ENCODE measurements at regions not wholly inside any gene's neighbourhood (a gene's known extent, or its start where the extent isn't known, plus 50 kb on each side); places are given as distances from the start of the nearest gene placed in this dataset.

- no peak overlapping the region for H3K27ac ChIP-seq
- no peak for TF ChIP-seq CTCF (conservative IDR thresholded peaks at IDR 0.05)
Measured at GRCh38 chr17:77640252-77640651, 318.3 kb upstream of the TNRC6C start.

GRCh38 chr17:77640916-77641605 lies 317.4 kb upstream of the TNRC6C start:
- no peak for TF ChIP-seq CTCF (conservative IDR thresholded peaks at IDR 0.05)
- no peak overlapping the region for H3K27ac ChIP-seq

- H3K27ac ChIP-seq: no peak overlapping the region
- TF ChIP-seq CTCF (conservative IDR thresholded peaks at IDR 0.05): no peak
Measured at GRCh38 chr17:77641718-77642117, 316.8 kb upstream of the TNRC6C start.

GRCh38 chr17:77644181-77645071 lies 314.1 kb upstream of the TNRC6C start:
- no peak overlapping the region for H3K27ac ChIP-seq
- no peak for TF ChIP-seq CTCF (conservative IDR thresholded peaks at IDR 0.05)

- TF ChIP-seq CTCF (conservative IDR thresholded peaks at IDR 0.05): no peak
- H3K27ac ChIP-seq: no peak overlapping the region
Measured at GRCh38 chr17:77645072-77646045, 313.1 kb upstream of the TNRC6C start.

GRCh38 chr17:77646046-77646430 lies 312.5 kb upstream of the TNRC6C start:
- H3K27ac ChIP-seq: no peak overlapping the region
- TF ChIP-seq CTCF (conservative IDR thresholded peaks at IDR 0.05): no peak

Measured in VCaP (cell line).